Astrocyte (in vitro differentiated cells and primary cell): ENCODE measurements at regions not wholly inside any gene's neighbourhood (a gene's known extent, or its start where the extent isn't known, plus 50 kb on each side); places are given as distances from the start of the nearest gene placed in this dataset.

Experiments used
- DNase-seq: peaks from one replicate; pipeline ENCODE4 v3.0.0-alpha.2; 2010; ENCODE audit warnings: low read depth
- FAIRE-seq: peaks from 2 replicates; lab custom pipeline; 2011; peaks lifted over from hg19 to GRCh38; lab: Jason Lieb, UNC
- H2AFZ ChIP-seq: 2 replicates; pipeline ENCODE4 v1.6.0; 2012; ENCODE audit warnings: low read depth, low read length, inconsistent platforms
- H3K27ac ChIP-seq: 2 replicates; pipeline ENCODE4 v1.5.1; 2011; ENCODE audit warnings: low read depth, low read length, inconsistent platforms
- H3K27me3 ChIP-seq: 2 replicates; pipeline ENCODE4 v1.6.0; 2011; ENCODE audit warnings: low read length, inconsistent platforms; ENCODE audit not compliant: insufficient read depth
- H3K36me3 ChIP-seq: 2 replicates; pipeline ENCODE4 v1.5.1; 2011; ENCODE audit warnings: low read length, inconsistent platforms; ENCODE audit not compliant: insufficient read depth
- H3K4me1 ChIP-seq: 2 replicates; pipeline ENCODE4 v1.5.1; 2011; ENCODE audit warnings: low read length, inconsistent platforms; ENCODE audit not compliant: insufficient read depth
- H3K4me2 ChIP-seq: 2 replicates; pipeline ENCODE4 v1.6.0; 2012; ENCODE audit warnings: low read length, inconsistent platforms
- H3K4me3 ChIP-seq: 2 replicates; pipeline ENCODE4 v1.5.1; 2011; ENCODE audit warnings: low read depth, mild to moderate bottlenecking, low read length, inconsistent platforms; ENCODE audit not compliant: insufficient read depth
- H3K79me2 ChIP-seq: 2 replicates; pipeline ENCODE4 v1.6.0; 2012; ENCODE audit warnings: mild to moderate bottlenecking, low read length, inconsistent platforms; ENCODE audit not compliant: insufficient read depth
- H3K9ac ChIP-seq: 2 replicates; pipeline ENCODE4 v1.6.0; 2012; ENCODE audit warnings: mild to moderate bottlenecking, low read length, inconsistent platforms
- H3K9me3 ChIP-seq: 2 replicates; pipeline ENCODE4 v1.5.1; 2012; ENCODE audit warnings: low read depth, mild to moderate bottlenecking, low read length, inconsistent platforms; ENCODE audit not compliant: insufficient read depth
- H4K20me1 ChIP-seq: 2 replicates; pipeline ENCODE4 v1.6.0; 2012; ENCODE audit warnings: low read length, inconsistent platforms; ENCODE audit not compliant: insufficient read depth
- H3K27ac Mint-ChIP-seq: one replicate; pipeline ENCODE4 v1.8.0; 2021; ENCODE audit warnings: mild to moderate bottlenecking, mixed read lengths; ENCODE audit not compliant: unreplicated experiment
- H3K27me3 Mint-ChIP-seq: one replicate; pipeline ENCODE4 v1.8.0; 2021; ENCODE audit warnings: low read depth, mixed read lengths; ENCODE audit not compliant: unreplicated experiment
- H3K36me3 Mint-ChIP-seq: one replicate; pipeline ENCODE4 v1.8.0; 2021; ENCODE audit warnings: low read depth, mixed read lengths; ENCODE audit not compliant: unreplicated experiment
- H3K4me1 Mint-ChIP-seq: one replicate; pipeline ENCODE4 v1.8.0; 2021; ENCODE audit warnings: low read depth, mixed read lengths; ENCODE audit not compliant: unreplicated experiment
- H3K4me3 Mint-ChIP-seq: one replicate; pipeline ENCODE4 v1.8.0; 2021; ENCODE audit warnings: mild to moderate bottlenecking, moderate library complexity, mixed read lengths; ENCODE audit not compliant: unreplicated experiment
- H3K9me3 Mint-ChIP-seq: one replicate; pipeline ENCODE4 v1.8.0; 2021; ENCODE audit warnings: mild to moderate bottlenecking, mixed read lengths; ENCODE audit not compliant: unreplicated experiment
- CTCF ChIP-seq: IDR thresholded peaks from 2 replicates; pipeline ENCODE4 v1.5.1; 2011; ENCODE audit warnings: low read depth, mild to moderate bottlenecking, inconsistent platforms, low read length, moderate library complexity; ENCODE audit not compliant: insufficient read depth
- EZH2 ChIP-seq: IDR thresholded peaks from 2 replicates; pipeline ENCODE4 v1.6.1; 2012; ENCODE audit warnings: mild to moderate bottlenecking, low read length, inconsistent platforms; ENCODE audit not compliant: insufficient read depth

GRCh38 chr6:19368511-19368910 lies 468.7 kb upstream of the ID4 start:
- Histone ChIP-seq H3K36me3 (no peaks in the 10 kb centered on the region), H3K4me1 (no peaks in the 10 kb centered on the region), H3K27ac (no peak overlapping the region), H3K9me3 (no peaks in the 10 kb centered on the region), H3K4me2 (no peak overlapping the region), H3K9ac (no peak overlapping the region), H3K79me2 (no peaks in the 10 kb centered on the region), H2AFZ (no peak overlapping the region), H3K4me3 (no peak overlapping the region), H3K27me3 (no peaks in the 10 kb centered on the region), H4K20me1 (no peaks in the 10 kb centered on the region)
- H3K9me3 Mint-ChIP-seq, result no peaks in the 10 kb centered on the region
- peaks cover 18% of the 10 kb centered on the region for H3K4me1 Mint-ChIP-seq
- DNase-seq (peak; percentile 69), FAIRE-seq (no peak)
- no peaks in the 10 kb centered on the region for H3K36me3 Mint-ChIP-seq
- H3K27me3 Mint-ChIP-seq, result no peaks in the 10 kb centered on the region
- H3K4me3 Mint-ChIP-seq, result no peak overlapping the region
- TF ChIP-seq CTCF (no peak), EZH2 (no peak)
- no peak overlapping the region for H3K27ac Mint-ChIP-seq

GRCh38 chr6:19369785-19370184 lies 467.4 kb upstream of the ID4 start:
- Histone ChIP-seq H3K9ac (no peak overlapping the region), H3K27me3 (no peaks in the 10 kb centered on the region), H3K36me3 (no peaks in the 10 kb centered on the region), H3K79me2 (no peaks in the 10 kb centered on the region), H3K4me2 (no peak overlapping the region), H2AFZ (no peak overlapping the region), H4K20me1 (no peaks in the 10 kb centered on the region), H3K27ac (no peak overlapping the region), H3K4me1 (no peaks in the 10 kb centered on the region), H3K4me3 (no peak overlapping the region), H3K9me3 (no peaks in the 10 kb centered on the region)
- Mint-ChIP-seq H3K4me3 (no peak overlapping the region), H3K36me3 (no peaks in the 10 kb centered on the region), H3K27ac (no peak overlapping the region), H3K4me1 (peaks cover 18% of the 10 kb centered on the region), H3K27me3 (peaks cover 2% of the 10 kb centered on the region), H3K9me3 (no peaks in the 10 kb centered on the region)
- TF ChIP-seq CTCF (no peak), EZH2 (no peak)
- DNase-seq (no peak), FAIRE-seq (no peak)

- Histone ChIP-seq H3K9me3 (no peaks in the 10 kb centered on the region), H3K4me1 (no peaks in the 10 kb centered on the region), H3K9ac (no peak overlapping the region), H3K27me3 (no peaks in the 10 kb centered on the region), H3K4me2 (no peak overlapping the region), H4K20me1 (no peaks in the 10 kb centered on the region), H3K4me3 (no peak overlapping the region), H3K79me2 (no peaks in the 10 kb centered on the region), H2AFZ (no peak overlapping the region), H3K36me3 (no peaks in the 10 kb centered on the region), H3K27ac (no peak overlapping the region)
- Mint-ChIP-seq H3K36me3 (no peaks in the 10 kb centered on the region), H3K27ac (no peak overlapping the region), H3K27me3 (peaks cover 7% of the 10 kb centered on the region), H3K4me1 (peaks cover 18% of the 10 kb centered on the region), H3K4me3 (no peak overlapping the region), H3K9me3 (no peaks in the 10 kb centered on the region)
- no peak for DNase-seq
- FAIRE-seq, result no peak
- TF ChIP-seq CTCF, result no peak
- no peak for TF ChIP-seq EZH2
These were observed 466.3 kb upstream of the ID4 start for GRCh38 chr6:19370831-19371230.
